ENCODE measurements at regions not wholly inside any gene's neighbourhood (a gene's known extent, or its start where the extent isn't known, plus 50 kb on each side); places are given as distances from the start of the nearest gene placed in this dataset.

- 80% methylated on average over 1 of the region's 1 CpG for WGBS
- intact Hi-C loops (cut with DNase I) = no loop called here
- no peaks in the 10 kb centered on the region for H3K4me1 ChIP-seq (replicated peaks)
- no peak overlapping the region for H3K4me3 ChIP-seq
- no peak overlapping the region for H3K27ac ChIP-seq
- H3K36me3 ChIP-seq = no peaks in the 10 kb centered on the region
- no peaks in the 10 kb centered on the region for H3K9me3 ChIP-seq
- H3K27me3 ChIP-seq (replicated peaks; ENCODE audit: insufficient read depth) = no peaks in the 10 kb centered on the region
- no peak for DNase-seq (ENCODE audit: low spot score)
- TF ChIP-seq POLR2A (IDR thresholded peaks at IDR 0.05) = no peak
- no peak for TF ChIP-seq CTCF (IDR thresholded peaks at IDR 0.05)
- TF ChIP-seq POLR2AphosphoS5 (IDR thresholded peaks at IDR 0.05) = no peak
Measured at GRCh38 chr14:81677736-81678135, 144.1 kb upstream of the SEL1L start.

GRCh38 chr14:81679226-81679625 is 145.6 kb upstream of the SEL1L start:
- 87% methylated on average over 5 of the region's 20 CpGs for WGBS
- H3K4me3 ChIP-seq = no peak overlapping the region
- H3K4me1 ChIP-seq (replicated peaks) = no peaks in the 10 kb centered on the region
- TF ChIP-seq CTCF (IDR thresholded peaks at IDR 0.05) = no peak
- no peak for TF ChIP-seq POLR2AphosphoS5 (IDR thresholded peaks at IDR 0.05)
- no peak for TF ChIP-seq POLR2A (IDR thresholded peaks at IDR 0.05)
- H3K27me3 ChIP-seq (replicated peaks; ENCODE audit: insufficient read depth) = no peaks in the 10 kb centered on the region
- no peak overlapping the region for H3K27ac ChIP-seq
- intact Hi-C loops (cut with DNase I) = no loop called here
- DNase-seq (ENCODE audit: low spot score) = no peak
- no peaks in the 10 kb centered on the region for H3K36me3 ChIP-seq
- H3K9me3 ChIP-seq = no peaks in the 10 kb centered on the region

- H3K4me3 ChIP-seq = no peak overlapping the region
- WGBS = 45% methylated on average over 3 of the region's 3 CpGs
- no peaks in the 10 kb centered on the region for H3K9me3 ChIP-seq
- no peaks in the 10 kb centered on the region for H3K4me1 ChIP-seq (replicated peaks)
- no peak for TF ChIP-seq POLR2AphosphoS5 (IDR thresholded peaks at IDR 0.05)
- no peak for TF ChIP-seq POLR2A (IDR thresholded peaks at IDR 0.05)
- no peak for TF ChIP-seq CTCF (IDR thresholded peaks at IDR 0.05)
- no peak for DNase-seq (ENCODE audit: low spot score)
- no peaks in the 10 kb centered on the region for H3K36me3 ChIP-seq
- no peak overlapping the region for H3K27ac ChIP-seq
- intact Hi-C loops (cut with DNase I) = no loop called here
- no peaks in the 10 kb centered on the region for H3K27me3 ChIP-seq (replicated peaks; ENCODE audit: insufficient read depth)
Measured at GRCh38 chr14:81681541-81681940, 147.9 kb upstream of the SEL1L start.

GRCh38 chr14:81682134-81682533 is 148.5 kb upstream of the SEL1L start:
- Histone ChIP-seq H3K4me1 (replicated peaks) (no peaks in the 10 kb centered on the region), H3K9me3 (no peaks in the 10 kb centered on the region), H3K4me3 (no peak overlapping the region), H3K27me3 (replicated peaks; ENCODE audit: insufficient read depth) (no peaks in the 10 kb centered on the region), H3K27ac (no peak overlapping the region), H3K36me3 (no peaks in the 10 kb centered on the region)
- WGBS = 76% methylated on average over 1 of the region's 1 CpG
- no peak for TF ChIP-seq POLR2A (IDR thresholded peaks at IDR 0.05)
- no peak for TF ChIP-seq POLR2AphosphoS5 (IDR thresholded peaks at IDR 0.05)
- no peak for TF ChIP-seq CTCF (IDR thresholded peaks at IDR 0.05)
- no peak for DNase-seq (ENCODE audit: low spot score)
- intact Hi-C loops (cut with DNase I) = no loop called here

- Histone ChIP-seq H3K4me1 (replicated peaks) (no peaks in the 10 kb centered on the region), H3K36me3 (no peaks in the 10 kb centered on the region), H3K9me3 (no peaks in the 10 kb centered on the region), H3K27ac (no peak overlapping the region), H3K4me3 (no peak overlapping the region), H3K27me3 (replicated peaks; ENCODE audit: insufficient read depth) (no peaks in the 10 kb centered on the region)
- DNase-seq (ENCODE audit: low spot score) = no peak
- intact Hi-C loops (cut with DNase I) = no loop called here
- TF ChIP-seq POLR2AphosphoS5 (IDR thresholded peaks at IDR 0.05) (no peak), POLR2A (IDR thresholded peaks at IDR 0.05) (no peak), CTCF (IDR thresholded peaks at IDR 0.05) (no peak)
- 83% methylated on average over 2 of the region's 2 CpGs for WGBS
Measured at GRCh38 chr14:81682701-81683100, 149.0 kb upstream of the SEL1L start.

Measured in prostate gland (tissue), 2 donors.